ENCODE measurements at regions not wholly inside any gene's neighbourhood (a gene's known extent, or its start where the extent isn't known, plus 50 kb on each side); places are given as distances from the start of the nearest gene placed in this dataset.
A peak's percentile ranks its signal among the peaks of the same experiment; 100 is the strongest.

DNA sequence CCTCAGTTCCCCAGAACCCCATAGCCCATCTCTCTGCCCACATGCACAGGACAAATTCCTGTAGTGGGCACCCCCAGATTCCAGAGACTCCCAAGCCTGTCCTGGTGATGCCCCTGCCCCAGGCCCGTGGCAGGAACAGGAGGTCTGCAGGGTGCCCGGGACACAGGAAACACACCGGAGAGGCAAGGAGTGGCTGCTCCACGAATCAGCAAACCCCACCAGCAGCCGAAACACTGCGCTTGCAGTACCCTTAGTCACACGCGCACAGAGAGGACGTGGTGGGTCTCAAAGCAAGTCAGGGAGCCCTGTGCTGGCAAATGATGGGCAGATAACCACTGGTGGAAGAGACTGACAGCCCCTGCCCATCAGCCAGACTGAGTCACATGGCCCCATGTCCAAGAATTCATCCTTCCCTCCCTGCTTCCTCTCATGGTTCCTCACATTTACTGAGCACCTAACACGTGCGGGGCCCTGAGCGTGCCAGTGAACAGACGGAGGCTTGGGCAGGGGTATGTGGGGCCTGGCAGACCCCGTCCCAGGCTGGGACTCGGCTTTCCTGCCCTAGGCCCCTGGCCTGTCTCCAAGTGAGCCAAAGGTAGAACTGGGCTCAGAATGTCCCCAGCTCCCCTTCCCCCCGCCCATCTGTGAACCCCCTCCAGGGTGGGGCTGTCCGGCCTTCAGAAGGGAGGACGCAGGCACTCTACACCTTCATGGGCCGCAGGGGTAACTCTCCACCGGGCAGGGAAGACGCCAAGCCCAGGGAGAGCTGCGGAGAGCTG lies 130.4 kb upstream of the IQSEC1 start:
- Mint-ChIP-seq H3K27me3 (peaks cover 32% of the 10 kb centered on the region), H3K27ac (no peak overlapping the region), H3K4me3 (no peak overlapping the region), H3K9me3 (peaks cover 0 to 4% (median 0%) of the 10 kb centered on the region in 7 donors), H3K4me1 (peaks cover 0 to 5% (median 2%) of the 10 kb centered on the region in 4 donors), H3K36me3 (no peaks in the 10 kb centered on the region)
- H3K27ac ChIP-seq (ENCODE audit: insufficient read depth, low read length, poor library complexity, severe bottlenecking), result no peak overlapping the region
- H3K27me3 ChIP-seq (ENCODE audit: control insufficient read depth, insufficient read depth, low read length), result peaks cover 3% of the 10 kb centered on the region
- no peaks in the 10 kb centered on the region for H3K9me3 ChIP-seq (ENCODE audit: control insufficient read depth in 2 of 2, low read length in 2 of 2)
- DNase-seq (no peak), ATAC-seq (ENCODE audit: low read depth in 2 of 2) (no peak)
- no peaks in the 10 kb centered on the region for H3K36me3 ChIP-seq (ENCODE audit: control insufficient read depth, insufficient read depth, low read length)
- H3K4me1 ChIP-seq (ENCODE audit: control insufficient read depth, insufficient read depth, low read length, poor library complexity, severe bottlenecking), result no peaks in the 10 kb centered on the region
- no peak overlapping the region for H3K4me3 ChIP-seq (ENCODE audit: low read depth, low read length)

DNA sequence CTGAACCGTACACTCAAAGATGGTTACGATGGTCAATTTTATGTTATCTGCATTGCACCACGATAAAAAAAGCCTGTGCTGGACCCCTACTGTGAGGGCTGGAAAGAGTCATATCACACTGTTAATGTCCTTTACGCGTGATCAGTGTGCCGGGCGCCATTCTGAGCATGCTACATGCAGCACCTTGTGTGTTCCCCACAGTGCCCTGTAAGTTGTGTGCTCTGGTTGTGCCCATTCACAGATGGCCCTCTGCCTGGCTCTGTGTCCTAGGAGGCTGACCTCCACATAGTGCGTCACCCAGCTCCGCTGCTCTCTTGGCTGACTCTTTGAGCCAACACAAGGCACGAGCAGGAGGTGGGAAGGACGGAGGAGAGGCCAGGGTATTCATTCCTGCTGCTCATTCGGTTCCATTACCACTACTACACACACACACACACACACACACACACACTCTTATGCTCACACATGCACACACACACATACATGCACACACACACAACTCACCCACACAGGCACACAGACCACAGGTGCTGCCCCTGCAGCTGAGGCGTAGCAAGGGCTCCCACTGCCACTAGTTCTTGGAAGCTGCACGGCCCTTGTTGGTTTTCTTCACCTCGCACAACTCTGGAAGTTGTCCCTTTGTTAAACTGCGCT lies 129.6 kb upstream of the IQSEC1 start:
- no peak overlapping the region for H3K27ac Mint-ChIP-seq
- H3K9me3 ChIP-seq (ENCODE audit: control insufficient read depth in 2 of 2, low read length in 2 of 2), result no peaks in the 10 kb centered on the region
- no peak for DNase-seq
- H3K4me3 Mint-ChIP-seq, result no peak overlapping the region
- H3K4me1 Mint-ChIP-seq, result peaks cover 0 to 5% (median 2%) of the 10 kb centered on the region in 4 donors
- H3K36me3 Mint-ChIP-seq, result no peaks in the 10 kb centered on the region
- no peaks in the 10 kb centered on the region for H3K4me1 ChIP-seq (ENCODE audit: control insufficient read depth, insufficient read depth, low read length, poor library complexity, severe bottlenecking)
- ATAC-seq (ENCODE audit: low read depth in 2 of 2), result no peak
- H3K9me3 Mint-ChIP-seq, result peaks cover 0 to 4% (median 0%) of the 10 kb centered on the region in 7 donors
- peaks cover 32% of the 10 kb centered on the region for H3K27me3 Mint-ChIP-seq
- no peak overlapping the region for H3K27ac ChIP-seq (ENCODE audit: insufficient read depth, low read length, poor library complexity, severe bottlenecking)
- H3K4me3 ChIP-seq (ENCODE audit: low read depth, low read length), result no peak overlapping the region
- H3K27me3 ChIP-seq (ENCODE audit: control insufficient read depth, insufficient read depth, low read length), result peaks cover 3% of the 10 kb centered on the region
- no peaks in the 10 kb centered on the region for H3K36me3 ChIP-seq (ENCODE audit: control insufficient read depth, insufficient read depth, low read length)

- H3K4me1 ChIP-seq (ENCODE audit: control insufficient read depth, insufficient read depth, low read length, poor library complexity, severe bottlenecking), result no peaks in the 10 kb centered on the region
- H3K27me3 ChIP-seq (ENCODE audit: control insufficient read depth, insufficient read depth, low read length), result peaks cover 3% of the 10 kb centered on the region
- Mint-ChIP-seq H3K4me3 (no peak overlapping the region), H3K9me3 (peaks cover 0 to 4% (median 0%) of the 10 kb centered on the region in 7 donors), H3K27ac (no peak overlapping the region), H3K27me3 (peaks cover 29% of the 10 kb centered on the region), H3K36me3 (no peaks in the 10 kb centered on the region), H3K4me1 (peaks cover 0 to 5% (median 2%) of the 10 kb centered on the region in 4 donors)
- no peak for ATAC-seq (ENCODE audit: low read depth in 2 of 2)
- DNase-seq, result no peak
- H3K4me3 ChIP-seq (ENCODE audit: low read depth, low read length), result no peak overlapping the region
- H3K36me3 ChIP-seq (ENCODE audit: control insufficient read depth, insufficient read depth, low read length), result no peaks in the 10 kb centered on the region
- H3K27ac ChIP-seq (ENCODE audit: insufficient read depth, low read length, poor library complexity, severe bottlenecking), result no peak overlapping the region
- no peaks in the 10 kb centered on the region for H3K9me3 ChIP-seq (ENCODE audit: control insufficient read depth in 2 of 2, low read length in 2 of 2)
Measured at GRCh38 chr3:13201851-13202250, 128.6 kb upstream of the IQSEC1 start.

DNA sequence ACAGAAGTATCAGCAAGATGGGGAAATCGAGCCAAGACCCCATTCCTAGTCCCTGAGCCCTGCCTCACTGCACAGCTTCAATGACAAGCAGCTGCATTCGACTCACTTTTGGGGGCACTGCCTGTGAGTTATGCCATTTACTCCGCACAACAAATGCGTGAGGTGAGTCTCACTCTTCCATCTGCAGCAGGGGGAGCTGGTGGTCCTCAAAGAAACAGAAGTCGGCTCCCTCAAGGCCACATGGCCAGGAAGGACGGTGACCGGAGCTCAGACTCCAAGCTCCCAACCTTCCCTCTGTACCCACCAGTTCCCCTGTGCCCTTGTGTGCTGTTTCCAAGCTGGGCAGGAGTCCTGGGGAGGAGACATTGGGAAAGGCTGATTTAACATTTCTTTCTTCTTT lies 127.7 kb upstream of the IQSEC1 start:
- no peak overlapping the region for H3K27ac Mint-ChIP-seq
- no peaks in the 10 kb centered on the region for H3K4me1 ChIP-seq (ENCODE audit: control insufficient read depth, insufficient read depth, low read length, poor library complexity, severe bottlenecking)
- H3K9me3 ChIP-seq (ENCODE audit: control insufficient read depth in 2 of 2, low read length in 2 of 2), result no peaks in the 10 kb centered on the region
- H3K36me3 ChIP-seq (ENCODE audit: control insufficient read depth, insufficient read depth, low read length), result no peaks in the 10 kb centered on the region
- DNase-seq (peak in 1 of 3 donors; percentile 6), ATAC-seq (ENCODE audit: low read depth in 2 of 2) (no peak)
- peaks cover 0 to 4% (median 0%) of the 10 kb centered on the region in 7 donors for H3K9me3 Mint-ChIP-seq
- H3K4me1 Mint-ChIP-seq, result peaks cover 0 to 10% (median 2%) of the 10 kb centered on the region in 4 donors
- peaks cover 20% of the 10 kb centered on the region for H3K27me3 Mint-ChIP-seq
- H3K4me3 ChIP-seq (ENCODE audit: low read depth, low read length), result no peak overlapping the region
- H3K27ac ChIP-seq (ENCODE audit: insufficient read depth, low read length, poor library complexity, severe bottlenecking), result no peak overlapping the region
- no peak overlapping the region for H3K4me3 Mint-ChIP-seq
- H3K27me3 ChIP-seq (ENCODE audit: control insufficient read depth, insufficient read depth, low read length), result peaks cover 3% of the 10 kb centered on the region
- no peaks in the 10 kb centered on the region for H3K36me3 Mint-ChIP-seq

DNA sequence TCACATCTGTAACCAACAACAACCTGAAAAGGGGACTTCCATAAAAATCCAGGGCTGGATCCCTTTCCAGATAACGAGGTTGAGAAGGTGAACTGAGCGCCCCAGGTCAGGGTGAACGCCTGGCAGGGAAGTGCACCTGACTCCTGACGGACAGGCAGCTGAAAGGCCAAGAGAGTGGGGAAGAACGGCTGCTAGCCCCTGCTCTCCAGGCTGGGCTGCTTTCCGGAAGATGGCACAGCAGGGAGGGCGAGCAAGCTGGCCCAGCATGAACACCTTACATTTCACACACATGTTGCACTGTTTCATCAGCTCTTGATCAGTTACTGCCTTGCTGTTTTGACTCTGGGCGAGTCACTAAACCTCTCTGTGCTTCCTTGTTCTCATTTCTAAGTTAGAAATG lies 127.2 kb upstream of the IQSEC1 start:
- Histone ChIP-seq H3K36me3 (ENCODE audit: control insufficient read depth, insufficient read depth, low read length) (no peaks in the 10 kb centered on the region), H3K27me3 (ENCODE audit: control insufficient read depth, insufficient read depth, low read length) (peaks cover 3% of the 10 kb centered on the region), H3K4me1 (ENCODE audit: control insufficient read depth, insufficient read depth, low read length, poor library complexity, severe bottlenecking) (no peaks in the 10 kb centered on the region), H3K9me3 (ENCODE audit: control insufficient read depth in 2 of 2, low read length in 2 of 2) (no peaks in the 10 kb centered on the region), H3K27ac (ENCODE audit: insufficient read depth, low read length, poor library complexity, severe bottlenecking) (no peak overlapping the region), H3K4me3 (ENCODE audit: low read depth, low read length) (no peak overlapping the region)
- Mint-ChIP-seq H3K36me3 (no peaks in the 10 kb centered on the region), H3K4me3 (no peak overlapping the region), H3K27me3 (peaks cover 16% of the 10 kb centered on the region), H3K9me3 (peaks cover 0 to 4% (median 0%) of the 10 kb centered on the region in 7 donors), H3K4me1 (peaks cover 0 to 10% (median 2%) of the 10 kb centered on the region in 4 donors), H3K27ac (no peak overlapping the region)
- DNase-seq (no peak), ATAC-seq (ENCODE audit: low read depth in 2 of 2) (no peak)

DNA sequence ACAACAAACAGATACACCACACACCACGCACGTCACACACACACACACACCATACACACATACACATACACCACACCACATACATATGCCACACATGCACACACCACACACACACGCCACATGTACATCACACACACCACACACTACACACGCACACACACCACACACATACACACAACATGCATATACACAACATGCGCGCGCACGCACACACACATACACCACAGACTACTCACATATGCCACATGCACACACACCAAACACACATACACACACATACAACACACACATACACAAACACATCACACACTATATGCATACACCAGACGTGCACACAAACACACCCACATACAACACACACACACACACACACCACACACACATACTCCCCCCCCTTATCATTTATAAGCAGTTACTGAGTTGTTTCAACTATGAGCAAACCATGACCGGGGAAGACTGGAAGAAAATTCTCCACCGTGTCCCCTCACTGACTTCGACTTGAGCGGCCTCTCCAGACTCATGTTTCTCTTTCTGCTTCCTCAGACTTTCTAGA lies 126.7 kb upstream of the IQSEC1 start:
- Mint-ChIP-seq H3K27me3 (peaks cover 14% of the 10 kb centered on the region), H3K27ac (no peak overlapping the region), H3K4me3 (no peak overlapping the region), H3K36me3 (no peaks in the 10 kb centered on the region), H3K9me3 (peaks cover 0 to 4% (median 0%) of the 10 kb centered on the region in 7 donors), H3K4me1 (peaks cover 0 to 10% (median 2%) of the 10 kb centered on the region in 4 donors)
- no peak for DNase-seq
- no peak overlapping the region for H3K4me3 ChIP-seq (ENCODE audit: low read depth, low read length)
- no peaks in the 10 kb centered on the region for H3K36me3 ChIP-seq (ENCODE audit: control insufficient read depth, insufficient read depth, low read length)
- H3K9me3 ChIP-seq (ENCODE audit: control insufficient read depth in 2 of 2, low read length in 2 of 2), result no peaks in the 10 kb centered on the region
- ATAC-seq (ENCODE audit: low read depth in 2 of 2), result no peak
- no peak overlapping the region for H3K27ac ChIP-seq (ENCODE audit: insufficient read depth, low read length, poor library complexity, severe bottlenecking)
- H3K27me3 ChIP-seq (ENCODE audit: control insufficient read depth, insufficient read depth, low read length), result peaks cover 3% of the 10 kb centered on the region
- no peaks in the 10 kb centered on the region for H3K4me1 ChIP-seq (ENCODE audit: control insufficient read depth, insufficient read depth, low read length, poor library complexity, severe bottlenecking)

DNA sequence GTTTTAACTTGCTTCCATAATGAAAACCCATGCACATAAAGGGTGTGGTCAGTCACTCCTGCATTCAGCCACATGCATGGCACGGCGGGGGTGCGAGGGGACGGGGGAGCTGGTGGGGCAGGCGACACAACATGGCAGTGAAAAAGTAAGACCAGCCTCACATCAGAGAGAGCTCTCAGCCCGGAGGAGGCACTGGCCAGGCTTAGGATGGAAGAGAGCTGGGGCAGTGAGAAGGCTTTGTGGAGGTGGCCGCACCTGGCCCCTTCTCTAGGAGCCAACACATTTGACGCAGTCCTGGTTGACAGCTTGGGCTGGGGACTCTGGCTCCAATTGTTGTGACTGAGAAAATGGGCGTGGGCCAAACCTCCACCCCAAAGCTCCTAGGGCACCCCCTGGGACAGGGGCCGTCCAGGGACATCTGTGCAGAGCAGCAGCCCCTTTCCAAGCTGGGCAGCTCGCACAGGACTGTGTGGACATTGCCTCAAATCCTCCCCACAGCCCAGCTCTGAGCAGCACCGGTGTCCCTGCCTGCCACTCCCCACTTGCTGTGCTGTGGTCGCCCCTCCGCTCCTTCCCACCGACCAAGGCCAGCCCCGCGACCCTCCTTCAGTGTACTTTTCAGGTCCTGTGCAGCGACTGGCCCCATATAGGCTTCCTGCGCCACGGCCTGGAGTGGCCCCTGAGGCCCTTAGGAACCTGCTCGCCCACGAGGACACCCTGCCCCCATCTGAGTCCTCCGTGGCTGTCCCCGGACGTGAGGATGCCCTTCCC lies 126.0 kb upstream of the IQSEC1 start:
- Mint-ChIP-seq H3K36me3 (no peaks in the 10 kb centered on the region), H3K4me1 (peaks cover 0 to 8% (median 0%) of the 10 kb centered on the region in 4 donors), H3K9me3 (peaks cover 0 to 4% (median 0%) of the 10 kb centered on the region in 7 donors), H3K27me3 (peaks cover 9% of the 10 kb centered on the region), H3K4me3 (no peak overlapping the region), H3K27ac (no peak overlapping the region)
- ATAC-seq (ENCODE audit: low read depth in 2 of 2) (no peak), DNase-seq (no peak)
- no peak overlapping the region for H3K4me3 ChIP-seq (ENCODE audit: low read depth, low read length)
- H3K27me3 ChIP-seq (ENCODE audit: control insufficient read depth, insufficient read depth, low read length), result peaks cover 3% of the 10 kb centered on the region
- no peaks in the 10 kb centered on the region for H3K4me1 ChIP-seq (ENCODE audit: control insufficient read depth, insufficient read depth, low read length, poor library complexity, severe bottlenecking)
- no peaks in the 10 kb centered on the region for H3K36me3 ChIP-seq (ENCODE audit: control insufficient read depth, insufficient read depth, low read length)
- H3K9me3 ChIP-seq (ENCODE audit: control insufficient read depth in 2 of 2, low read length in 2 of 2), result no peaks in the 10 kb centered on the region
- H3K27ac ChIP-seq (ENCODE audit: insufficient read depth, low read length, poor library complexity, severe bottlenecking), result no peak overlapping the region
